ENCODE measurements at regions not wholly inside any gene's neighbourhood (a gene's known extent, or its start where the extent isn't known, plus 50 kb on each side); places are given as distances from the start of the nearest gene placed in this dataset.

DNA sequence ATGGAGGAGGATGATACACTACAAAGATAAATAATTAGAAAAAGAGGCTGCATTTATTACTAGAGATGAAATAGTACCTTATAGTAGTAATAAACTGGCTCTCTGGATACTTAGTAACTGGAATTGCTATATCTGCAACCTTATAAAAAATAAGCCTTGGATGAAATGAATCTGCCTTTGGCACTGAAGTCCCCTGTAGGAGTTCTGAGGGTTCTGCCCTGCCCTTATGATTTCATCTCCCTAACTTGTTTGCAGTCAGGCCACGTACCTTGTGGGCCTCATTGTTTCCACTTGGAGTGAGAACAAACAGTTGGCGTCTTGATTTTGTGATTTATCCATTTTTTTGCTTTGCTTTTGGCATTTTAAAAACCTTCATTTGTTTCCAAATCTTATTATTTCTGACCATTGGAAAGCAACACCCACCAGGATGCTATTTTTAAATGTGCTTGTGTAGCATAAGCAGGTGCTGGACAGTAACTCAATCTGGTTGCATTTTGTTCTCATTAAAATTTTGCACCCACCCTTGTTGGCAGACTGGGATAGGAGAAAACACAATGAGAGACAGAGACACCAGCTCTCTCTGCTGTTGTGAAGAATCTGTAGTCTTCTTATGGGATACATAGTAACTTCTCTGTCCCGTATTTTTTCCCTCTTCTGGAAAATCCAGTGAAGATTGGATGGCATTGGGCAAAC is 518.9 kb upstream of the SGCD start:
- Histone ChIP-seq H3K9me3 (no peaks in the 10 kb centered on the region), H3K4me3 (no peak overlapping the region), H3K27ac (no peak overlapping the region), H3K4me2 (no peak overlapping the region), H3K4me1 (no peaks in the 10 kb centered on the region)
- ATAC-seq (no peak), DNase-seq (ENCODE audit: low read depth in 1 of 2, low spot score in 1 of 2) (no peak), FAIRE-seq (no peak)
- ChIA-PET POLR2A (no interaction called here), CTCF (no interaction called here)
- WGBS (ENCODE audit: missing lambda C conversion rate): 48% methylated on average over 3 of the region's 3 CpGs
- TF ChIP-seq KDM5A (IDR thresholded peaks at IDR 0.05): no peak
- no peak for TF ChIP-seq BHLHE40 (IDR thresholded peaks at IDR 0.05; ENCODE audit: low read depth, low read length)
- TF ChIP-seq HOXB13 (CRISPR knock-in tag; IDR thresholded peaks at IDR 0.05; ENCODE audit: low read depth): no peak
- TF ChIP-seq RNF2 (IDR thresholded peaks at IDR 0.05; ENCODE audit: borderline replicate concordance, low read depth): no peak
- TF ChIP-seq, protein P1, sequence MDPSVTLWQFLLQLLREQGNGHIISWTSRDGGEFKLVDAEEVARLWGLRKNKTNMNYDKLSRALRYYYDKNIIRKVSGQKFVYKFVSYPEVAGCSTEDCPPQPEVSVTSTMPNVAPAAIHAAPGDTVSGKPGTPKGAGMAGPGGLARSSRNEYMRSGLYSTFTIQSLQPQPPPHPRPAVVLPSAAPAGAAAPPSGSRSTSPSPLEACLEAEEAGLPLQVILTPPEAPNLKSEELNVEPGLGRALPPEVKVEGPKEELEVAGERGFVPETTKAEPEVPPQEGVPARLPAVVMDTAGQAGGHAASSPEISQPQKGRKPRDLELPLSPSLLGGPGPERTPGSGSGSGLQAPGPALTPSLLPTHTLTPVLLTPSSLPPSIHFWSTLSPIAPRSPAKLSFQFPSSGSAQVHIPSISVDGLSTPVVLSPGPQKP (IDR thresholded peaks at IDR 0.05; ENCODE audit: low read depth, low read length): no peak
- TF ChIP-seq SREBF2 (IDR thresholded peaks at IDR 0.05): no peak
- no peak for TF ChIP-seq POLR2AphosphoS2 (conservative IDR thresholded peaks at IDR 0.05; ENCODE audit: low read length)
- no peak for TF ChIP-seq RARB (CRISPR knock-in tag; IDR thresholded peaks at IDR 0.05)
- TF ChIP-seq, protein P2, sequence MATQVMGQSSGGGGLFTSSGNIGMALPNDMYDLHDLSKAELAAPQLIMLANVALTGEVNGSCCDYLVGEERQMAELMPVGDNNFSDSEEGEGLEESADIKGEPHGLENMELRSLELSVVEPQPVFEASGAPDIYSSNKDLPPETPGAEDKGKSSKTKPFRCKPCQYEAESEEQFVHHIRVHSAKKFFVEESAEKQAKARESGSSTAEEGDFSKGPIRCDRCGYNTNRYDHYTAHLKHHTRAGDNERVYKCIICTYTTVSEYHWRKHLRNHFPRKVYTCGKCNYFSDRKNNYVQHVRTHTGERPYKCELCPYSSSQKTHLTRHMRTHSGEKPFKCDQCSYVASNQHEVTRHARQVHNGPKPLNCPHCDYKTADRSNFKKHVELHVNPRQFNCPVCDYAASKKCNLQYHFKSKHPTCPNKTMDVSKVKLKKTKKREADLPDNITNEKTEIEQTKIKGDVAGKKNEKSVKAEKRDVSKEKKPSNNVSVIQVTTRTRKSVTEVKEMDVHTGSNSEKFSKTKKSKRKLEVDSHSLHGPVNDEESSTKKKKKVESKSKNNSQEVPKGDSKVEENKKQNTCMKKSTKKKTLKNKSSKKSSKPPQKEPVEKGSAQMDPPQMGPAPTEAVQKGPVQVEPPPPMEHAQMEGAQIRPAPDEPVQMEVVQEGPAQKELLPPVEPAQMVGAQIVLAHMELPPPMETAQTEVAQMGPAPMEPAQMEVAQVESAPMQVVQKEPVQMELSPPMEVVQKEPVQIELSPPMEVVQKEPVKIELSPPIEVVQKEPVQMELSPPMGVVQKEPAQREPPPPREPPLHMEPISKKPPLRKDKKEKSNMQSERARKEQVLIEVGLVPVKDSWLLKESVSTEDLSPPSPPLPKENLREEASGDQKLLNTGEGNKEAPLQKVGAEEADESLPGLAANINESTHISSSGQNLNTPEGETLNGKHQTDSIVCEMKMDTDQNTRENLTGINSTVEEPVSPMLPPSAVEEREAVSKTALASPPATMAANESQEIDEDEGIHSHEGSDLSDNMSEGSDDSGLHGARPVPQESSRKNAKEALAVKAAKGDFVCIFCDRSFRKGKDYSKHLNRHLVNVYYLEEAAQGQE (IDR thresholded peaks at IDR 0.05): no peak
- TF ChIP-seq, protein P3, sequence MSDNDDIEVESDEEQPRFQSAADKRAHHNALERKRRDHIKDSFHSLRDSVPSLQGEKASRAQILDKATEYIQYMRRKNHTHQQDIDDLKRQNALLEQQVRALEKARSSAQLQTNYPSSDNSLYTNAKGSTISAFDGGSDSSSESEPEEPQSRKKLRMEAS (IDR thresholded peaks at IDR 0.05): no peak

DNA sequence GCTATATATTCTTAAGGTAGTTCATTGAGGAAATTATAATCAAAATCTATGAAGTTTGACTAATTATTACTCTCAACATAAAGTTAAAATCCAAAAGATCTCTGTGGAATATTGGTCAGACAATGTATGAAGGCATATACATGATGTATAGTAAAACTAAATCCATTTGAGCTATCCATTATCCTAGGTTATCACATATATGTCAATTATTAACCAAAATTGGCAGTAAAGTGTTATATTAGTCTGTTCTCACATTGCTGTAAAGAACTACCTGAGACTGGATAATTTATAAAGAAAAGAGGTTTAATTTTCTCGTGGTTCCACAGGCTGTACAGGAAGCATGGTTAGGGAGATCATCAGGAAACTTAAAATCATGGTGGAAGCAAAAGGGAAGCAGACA is 511.7 kb upstream of the SGCD start:
- no peak overlapping the region for H3K4me2 ChIP-seq
- H3K27ac ChIP-seq: no peak overlapping the region
- H3K4me3 ChIP-seq: no peak overlapping the region
- H3K4me1 ChIP-seq: no peaks in the 10 kb centered on the region
- no peak for ATAC-seq
- POLR2A ChIA-PET: no interaction called here
- DNase-seq (ENCODE audit: low read depth in 1 of 2, low spot score in 1 of 2): no peak
- WGBS (ENCODE audit: missing lambda C conversion rate): 0% methylated on average over 1 of the region's 1 CpG
- FAIRE-seq: no peak
- no peak for TF ChIP-seq SREBF2 (IDR thresholded peaks at IDR 0.05)
- TF ChIP-seq HOXB13 (CRISPR knock-in tag; IDR thresholded peaks at IDR 0.05; ENCODE audit: low read depth): no peak
- no peak for TF ChIP-seq GATA3 (IDR thresholded peaks at IDR 0.05; ENCODE audit: borderline replicate concordance)
- TF ChIP-seq ESRRA (IDR thresholded peaks at IDR 0.05; ENCODE audit: borderline replicate concordance, low read length): no peak
- TF ChIP-seq KDM1A (IDR thresholded peaks at IDR 0.05; ENCODE audit: low read depth): no peak
- TF ChIP-seq RARB (CRISPR knock-in tag; IDR thresholded peaks at IDR 0.05): no peak
- TF ChIP-seq HOXA7 (CRISPR knock-in tag; IDR thresholded peaks at IDR 0.05): no peak
- TF ChIP-seq ZC3H11A (IDR thresholded peaks at IDR 0.05): no peak
- no peak for TF ChIP-seq ZSCAN20 (CRISPR knock-in tag; IDR thresholded peaks at IDR 0.05)
- TF ChIP-seq, protein P3 (IDR thresholded peaks at IDR 0.05): no peak
- no peak for TF ChIP-seq CHD4 (IDR thresholded peaks at IDR 0.05; ENCODE audit: borderline replicate concordance)
- no peak for TF ChIP-seq EP300 (IDR thresholded peaks at IDR 0.05)
- TF ChIP-seq MAFK (IDR thresholded peaks at IDR 0.05; ENCODE audit: partially characterized antibody): no peak
- TF ChIP-seq EHF (CRISPR knock-in tag; IDR thresholded peaks at IDR 0.05): no peak
- CTCF ChIA-PET: no interaction called here
- no peaks in the 10 kb centered on the region for H3K9me3 ChIP-seq

Data from A549 (cell line).